ENCODE measurements at regions not wholly inside any gene's neighbourhood (a gene's known extent, or its start where the extent isn't known, plus 50 kb on each side); places are given as distances from the start of the nearest gene placed in this dataset.

DNA sequence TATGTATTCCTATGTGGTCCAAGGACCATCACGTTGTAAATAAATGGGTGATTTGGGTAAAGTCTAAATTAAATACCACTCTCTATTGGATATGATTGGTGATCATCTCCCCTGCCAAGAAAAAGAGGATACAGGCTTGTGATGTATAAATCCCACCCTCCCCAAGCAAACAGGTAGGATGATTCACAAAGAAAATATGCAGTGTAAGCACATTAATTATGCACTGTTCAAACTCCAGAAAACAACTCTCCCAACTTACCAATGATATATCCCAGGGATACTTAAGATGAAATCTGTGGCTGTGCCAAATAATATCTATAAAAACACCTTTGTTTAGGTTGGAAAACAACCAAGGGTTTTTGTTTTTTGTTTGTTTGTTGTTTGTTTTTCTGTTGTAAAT, 795.9 kb downstream of the XPNPEP1 start:
- H3K4me1 ChIP-seq (ENCODE audit: control insufficient read depth, insufficient read depth, low read length): no peaks in the 10 kb centered on the region
- no peaks in the 10 kb centered on the region for H3K27me3 ChIP-seq (ENCODE audit: control insufficient read depth in 1 of 2, insufficient read depth in 2 of 2, low read length in 2 of 2)
- H3K27ac ChIP-seq (ENCODE audit: low read length): no peak overlapping the region
- H3K36me3 ChIP-seq (ENCODE audit: control insufficient read depth in 2 of 2, insufficient read depth in 2 of 2, low read length in 2 of 2): no peaks in the 10 kb centered on the region
- H3K9me3 ChIP-seq (ENCODE audit: control insufficient read depth in 2 of 2, low read length in 2 of 2): no peaks in the 10 kb centered on the region
- H3K4me3 ChIP-seq (ENCODE audit: low read length in 2 of 2): no peak overlapping the region
- no peak overlapping the region for H3K9ac ChIP-seq (ENCODE audit: low read length in 2 of 2)

DNA sequence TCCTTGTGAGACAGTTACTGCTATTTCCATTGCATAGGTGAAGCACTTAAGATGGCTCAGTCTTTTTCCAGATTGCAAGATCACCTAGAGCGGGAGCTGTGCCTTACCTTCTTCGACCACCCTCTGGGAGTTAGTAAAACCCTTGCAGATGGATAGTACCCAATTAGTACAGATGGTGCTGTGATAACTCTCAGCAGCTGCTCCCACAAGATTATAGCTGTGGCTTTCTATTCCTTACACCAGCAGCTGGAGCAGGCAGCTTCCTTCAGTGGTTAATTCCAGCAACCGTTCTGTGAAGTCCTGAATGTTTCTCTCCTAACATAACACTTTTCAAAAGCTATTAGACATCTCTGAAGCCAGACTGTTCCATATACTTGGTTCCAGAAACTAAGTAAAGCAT, 796.8 kb downstream of the XPNPEP1 start:
- no peaks in the 10 kb centered on the region for H3K36me3 ChIP-seq (ENCODE audit: control insufficient read depth in 2 of 2, insufficient read depth in 2 of 2, low read length in 2 of 2)
- no peaks in the 10 kb centered on the region for H3K9me3 ChIP-seq (ENCODE audit: control insufficient read depth in 2 of 2, low read length in 2 of 2)
- no peaks in the 10 kb centered on the region for H3K27me3 ChIP-seq (ENCODE audit: control insufficient read depth in 1 of 2, insufficient read depth in 2 of 2, low read length in 2 of 2)
- H3K9ac ChIP-seq (ENCODE audit: low read length in 2 of 2): no peak overlapping the region
- no peak overlapping the region for H3K4me3 ChIP-seq (ENCODE audit: low read length in 2 of 2)
- no peak overlapping the region for H3K27ac ChIP-seq (ENCODE audit: low read length)
- no peaks in the 10 kb centered on the region for H3K4me1 ChIP-seq (ENCODE audit: control insufficient read depth, insufficient read depth, low read length)

DNA sequence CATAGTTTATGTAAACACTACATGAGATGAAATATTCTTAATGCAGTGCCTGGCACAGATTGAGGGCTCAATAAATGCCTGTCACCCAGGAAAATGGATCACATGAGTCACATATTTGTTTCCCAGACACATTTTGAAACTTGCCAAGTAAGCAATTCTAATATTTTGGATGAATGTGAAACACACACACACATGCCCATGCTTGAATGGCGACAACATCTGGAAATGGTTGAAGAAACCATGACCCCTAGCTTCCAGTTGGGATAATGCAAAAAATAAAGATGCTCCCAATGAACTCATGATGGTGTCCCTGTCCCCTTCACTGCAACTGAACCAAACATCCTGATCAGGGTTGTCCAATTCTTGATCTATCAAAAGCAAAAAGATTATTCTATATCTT, 797.3 kb downstream of the XPNPEP1 start:
- Histone ChIP-seq H3K27ac (ENCODE audit: low read length) (no peak overlapping the region), H3K4me3 (ENCODE audit: low read length in 2 of 2) (no peak overlapping the region), H3K9ac (ENCODE audit: low read length in 2 of 2) (no peak overlapping the region), H3K27me3 (ENCODE audit: control insufficient read depth in 1 of 2, insufficient read depth in 2 of 2, low read length in 2 of 2) (no peaks in the 10 kb centered on the region), H3K4me1 (ENCODE audit: control insufficient read depth, insufficient read depth, low read length) (no peaks in the 10 kb centered on the region), H3K36me3 (ENCODE audit: control insufficient read depth in 2 of 2, insufficient read depth in 2 of 2, low read length in 2 of 2) (no peaks in the 10 kb centered on the region), H3K9me3 (ENCODE audit: control insufficient read depth in 2 of 2, low read length in 2 of 2) (no peaks in the 10 kb centered on the region)

DNA sequence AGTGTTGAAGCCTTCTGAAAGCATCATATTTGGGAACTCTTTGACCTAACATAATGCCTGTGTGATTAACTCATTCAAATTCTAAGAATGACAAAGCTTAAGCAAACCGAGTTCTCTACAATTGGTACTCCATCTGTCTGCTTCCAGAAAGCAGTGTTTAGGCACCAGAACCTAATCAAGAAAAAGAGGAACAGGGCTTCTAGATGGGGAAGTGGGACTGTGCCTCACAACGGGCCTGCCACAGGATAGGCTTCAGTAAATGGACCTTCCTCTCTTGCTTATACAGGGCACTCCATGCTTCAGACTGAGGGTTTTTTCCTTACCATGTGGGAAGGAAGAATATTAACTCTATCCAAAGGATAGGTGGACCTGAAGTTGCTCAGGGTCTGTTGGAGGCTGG, 808.1 kb downstream of the XPNPEP1 start:
- H3K4me1 ChIP-seq (ENCODE audit: control insufficient read depth, insufficient read depth, low read length): no peaks in the 10 kb centered on the region
- no peak overlapping the region for H3K4me3 ChIP-seq (ENCODE audit: low read length in 2 of 2)
- H3K27ac ChIP-seq (ENCODE audit: low read length): no peak overlapping the region
- H3K9ac ChIP-seq (ENCODE audit: low read length in 2 of 2): no peak overlapping the region
- no peaks in the 10 kb centered on the region for H3K27me3 ChIP-seq (ENCODE audit: control insufficient read depth in 1 of 2, insufficient read depth in 2 of 2, low read length in 2 of 2)
- peaks cover 3 to 7% of the 10 kb centered on the region in 2 donors for H3K9me3 ChIP-seq (ENCODE audit: control insufficient read depth in 2 of 2, low read length in 2 of 2)
- H3K36me3 ChIP-seq (ENCODE audit: control insufficient read depth in 2 of 2, insufficient read depth in 2 of 2, low read length in 2 of 2): no peaks in the 10 kb centered on the region

DNA sequence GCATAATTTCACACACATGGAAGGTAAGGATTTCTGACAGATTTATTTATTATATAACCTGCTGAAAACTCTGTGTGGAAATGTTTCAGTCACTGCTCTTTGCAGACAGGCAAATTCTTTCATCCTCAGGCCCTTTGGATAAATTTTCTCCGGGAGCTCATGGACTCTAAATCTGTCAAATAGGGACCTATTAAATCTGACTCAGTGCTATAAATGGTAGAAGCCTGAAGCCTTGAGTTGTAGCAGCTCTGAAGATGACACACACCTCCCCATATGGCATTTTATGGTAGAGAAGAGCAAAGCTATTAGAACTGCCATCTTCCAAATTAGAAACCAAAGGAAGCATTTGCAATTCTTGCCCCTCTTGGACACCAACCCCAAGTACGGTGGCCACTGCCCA, 808.7 kb downstream of the XPNPEP1 start:
- H3K9ac ChIP-seq (ENCODE audit: low read length in 2 of 2): no peak overlapping the region
- H3K27ac ChIP-seq (ENCODE audit: low read length): no peak overlapping the region

DNA sequence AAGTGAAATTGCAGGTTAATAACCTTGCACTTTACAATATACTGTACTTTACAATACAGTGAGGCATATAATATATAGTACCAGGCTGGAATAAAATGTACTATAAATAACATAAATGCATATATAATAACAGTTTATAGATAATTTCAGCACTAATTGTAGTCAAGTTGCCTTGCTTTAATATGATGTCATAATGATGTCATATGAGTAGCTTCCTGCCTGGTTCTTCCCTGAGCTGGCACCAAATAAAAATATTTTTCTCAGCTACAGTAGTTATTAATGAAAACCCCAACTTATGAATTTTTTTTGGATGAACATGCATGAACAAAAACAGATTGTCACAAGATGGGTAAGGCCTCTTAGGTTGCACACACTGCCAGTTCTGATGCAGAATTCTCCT, 816.7 kb downstream of the XPNPEP1 start:
- no peaks in the 10 kb centered on the region for H3K4me1 ChIP-seq (ENCODE audit: control insufficient read depth, insufficient read depth, low read length)

More for the DNA sequence above, 808.7 kb downstream of the XPNPEP1 start:
- H3K27me3 ChIP-seq (ENCODE audit: control insufficient read depth in 1 of 2, insufficient read depth in 2 of 2, low read length in 2 of 2): no peaks in the 10 kb centered on the region
- no peaks in the 10 kb centered on the region for H3K36me3 ChIP-seq (ENCODE audit: control insufficient read depth in 2 of 2, insufficient read depth in 2 of 2, low read length in 2 of 2)
- no peaks in the 10 kb centered on the region for H3K4me1 ChIP-seq (ENCODE audit: control insufficient read depth, insufficient read depth, low read length)
- peaks cover 3 to 7% of the 10 kb centered on the region in 2 donors for H3K9me3 ChIP-seq (ENCODE audit: control insufficient read depth in 2 of 2, low read length in 2 of 2)
- H3K4me3 ChIP-seq (ENCODE audit: low read length in 2 of 2): no peak overlapping the region

DNA sequence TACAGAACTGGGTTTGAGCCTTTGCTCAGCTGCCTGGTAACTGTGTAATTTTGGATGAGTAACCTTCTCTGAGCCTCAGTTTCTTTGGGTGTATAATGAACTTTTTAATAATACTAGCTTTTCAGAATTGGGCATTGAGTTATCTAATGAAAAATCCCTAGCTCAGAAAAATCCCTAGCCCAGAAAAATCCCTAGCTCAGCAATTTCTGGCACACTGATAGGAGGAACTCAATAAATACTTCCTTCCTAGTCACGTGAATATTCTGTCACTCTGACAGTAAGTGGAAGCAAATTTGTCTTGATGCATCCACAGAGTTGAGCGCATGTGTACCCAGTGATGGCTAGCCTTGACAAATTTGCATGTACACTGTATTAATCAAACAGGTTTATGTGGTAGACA, 817.6 kb downstream of the XPNPEP1 start:
- Histone ChIP-seq H3K9me3 (ENCODE audit: control insufficient read depth in 2 of 2, low read length in 2 of 2) (no peaks in the 10 kb centered on the region), H3K9ac (ENCODE audit: low read length in 2 of 2) (no peak overlapping the region), H3K4me3 (ENCODE audit: low read length in 2 of 2) (no peak overlapping the region), H3K36me3 (ENCODE audit: control insufficient read depth in 2 of 2, insufficient read depth in 2 of 2, low read length in 2 of 2) (no peaks in the 10 kb centered on the region), H3K27me3 (ENCODE audit: control insufficient read depth in 1 of 2, insufficient read depth in 2 of 2, low read length in 2 of 2) (no peaks in the 10 kb centered on the region), H3K4me1 (ENCODE audit: control insufficient read depth, insufficient read depth, low read length) (no peaks in the 10 kb centered on the region), H3K27ac (ENCODE audit: low read length) (no peak overlapping the region)

More for the DNA sequence above, 816.7 kb downstream of the XPNPEP1 start:
- no peaks in the 10 kb centered on the region for H3K36me3 ChIP-seq (ENCODE audit: control insufficient read depth in 2 of 2, insufficient read depth in 2 of 2, low read length in 2 of 2)
- no peak overlapping the region for H3K4me3 ChIP-seq (ENCODE audit: low read length in 2 of 2)
- H3K27me3 ChIP-seq (ENCODE audit: control insufficient read depth in 1 of 2, insufficient read depth in 2 of 2, low read length in 2 of 2): no peaks in the 10 kb centered on the region
- H3K9ac ChIP-seq (ENCODE audit: low read length in 2 of 2): no peak overlapping the region
- no peak overlapping the region for H3K27ac ChIP-seq (ENCODE audit: low read length)
- H3K9me3 ChIP-seq (ENCODE audit: control insufficient read depth in 2 of 2, low read length in 2 of 2): no peaks in the 10 kb centered on the region

DNA sequence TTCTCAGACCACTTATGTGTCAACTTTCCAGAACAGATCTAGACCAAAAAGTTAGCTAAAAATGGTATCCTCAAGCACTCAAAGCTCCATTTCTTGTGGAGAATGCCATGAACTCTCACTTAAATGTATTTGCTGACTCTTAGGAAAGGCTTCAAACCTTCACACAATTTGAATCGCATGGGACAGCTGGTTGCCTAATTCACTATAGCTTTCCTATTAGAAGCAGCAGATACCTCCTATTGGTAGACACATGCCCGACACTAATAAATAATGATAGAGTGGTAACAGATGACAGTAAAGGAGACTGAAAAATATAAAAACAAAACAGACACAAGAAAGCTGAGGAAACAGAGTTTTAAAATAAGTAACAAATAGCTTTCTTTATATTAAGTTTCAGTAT, 818.5 kb downstream of the XPNPEP1 start:
- H3K9me3 ChIP-seq (ENCODE audit: control insufficient read depth in 2 of 2, low read length in 2 of 2): no peaks in the 10 kb centered on the region
- H3K27me3 ChIP-seq (ENCODE audit: control insufficient read depth in 1 of 2, insufficient read depth in 2 of 2, low read length in 2 of 2): no peaks in the 10 kb centered on the region
- H3K9ac ChIP-seq (ENCODE audit: low read length in 2 of 2): no peak overlapping the region
- H3K27ac ChIP-seq (ENCODE audit: low read length): no peak overlapping the region
- no peak overlapping the region for H3K4me3 ChIP-seq (ENCODE audit: low read length in 2 of 2)
- H3K4me1 ChIP-seq (ENCODE audit: control insufficient read depth, insufficient read depth, low read length): no peaks in the 10 kb centered on the region
- H3K36me3 ChIP-seq (ENCODE audit: control insufficient read depth in 2 of 2, insufficient read depth in 2 of 2, low read length in 2 of 2): no peaks in the 10 kb centered on the region

DNA sequence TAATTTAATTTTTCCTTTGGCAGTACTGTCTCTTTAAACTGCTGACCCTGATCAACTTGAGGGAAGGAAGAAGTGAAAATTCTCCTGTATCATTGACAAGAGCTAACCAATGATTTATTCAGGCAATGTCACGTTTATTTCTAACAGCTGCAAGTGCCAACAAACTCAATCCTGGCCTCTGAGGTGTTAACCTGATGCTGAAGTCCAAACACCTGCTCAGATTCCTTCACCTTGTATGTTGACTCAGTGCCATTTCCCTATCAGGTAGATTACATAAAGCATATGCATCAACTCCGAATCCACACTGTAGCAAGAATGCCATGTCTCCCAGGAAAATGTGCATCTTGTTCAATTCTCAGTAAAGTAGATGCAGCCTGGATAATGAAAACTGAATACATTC, 820.0 kb downstream of the XPNPEP1 start:
- H3K4me1 ChIP-seq (ENCODE audit: control insufficient read depth, insufficient read depth, low read length): no peaks in the 10 kb centered on the region
- no peak overlapping the region for H3K9ac ChIP-seq (ENCODE audit: low read length in 2 of 2)
- H3K27ac ChIP-seq (ENCODE audit: low read length): no peak overlapping the region
- no peaks in the 10 kb centered on the region for H3K9me3 ChIP-seq (ENCODE audit: control insufficient read depth in 2 of 2, low read length in 2 of 2)
- H3K27me3 ChIP-seq (ENCODE audit: control insufficient read depth in 1 of 2, insufficient read depth in 2 of 2, low read length in 2 of 2): no peaks in the 10 kb centered on the region
- no peaks in the 10 kb centered on the region for H3K36me3 ChIP-seq (ENCODE audit: control insufficient read depth in 2 of 2, insufficient read depth in 2 of 2, low read length in 2 of 2)
- no peak overlapping the region for H3K4me3 ChIP-seq (ENCODE audit: low read length in 2 of 2)

DNA sequence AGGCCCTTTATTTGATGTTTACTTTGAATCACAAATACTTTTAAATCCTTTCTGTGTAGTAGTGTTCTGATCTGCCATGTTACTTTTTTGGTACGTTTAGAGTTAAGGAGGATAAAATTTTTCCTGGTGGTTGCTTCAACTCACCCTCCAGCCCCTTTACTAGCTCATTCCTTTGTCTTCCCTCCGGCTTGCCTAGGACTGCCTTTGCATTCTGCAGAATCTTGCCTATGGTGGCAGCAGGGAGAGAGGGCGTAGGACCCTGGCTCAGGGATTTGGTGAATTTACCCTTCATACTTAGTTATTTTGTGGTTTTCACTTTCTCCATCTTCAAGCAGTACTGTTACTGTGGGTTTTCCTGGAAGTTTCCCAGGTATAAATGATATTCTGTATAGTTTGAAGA, 833.5 kb downstream of the XPNPEP1 start:
- Histone ChIP-seq H3K4me1 (ENCODE audit: control insufficient read depth, insufficient read depth, low read length) (no peaks in the 10 kb centered on the region), H3K4me3 (ENCODE audit: low read length in 2 of 2) (no peak overlapping the region), H3K9ac (ENCODE audit: low read length in 2 of 2) (no peak overlapping the region), H3K9me3 (ENCODE audit: control insufficient read depth in 2 of 2, low read length in 2 of 2) (peaks cover 0 to 2% of the 10 kb centered on the region in 2 donors), H3K36me3 (ENCODE audit: control insufficient read depth in 2 of 2, insufficient read depth in 2 of 2, low read length in 2 of 2) (no peaks in the 10 kb centered on the region), H3K27me3 (ENCODE audit: control insufficient read depth in 1 of 2, insufficient read depth in 2 of 2, low read length in 2 of 2) (no peaks in the 10 kb centered on the region), H3K27ac (ENCODE audit: low read length) (no peak overlapping the region)

DNA sequence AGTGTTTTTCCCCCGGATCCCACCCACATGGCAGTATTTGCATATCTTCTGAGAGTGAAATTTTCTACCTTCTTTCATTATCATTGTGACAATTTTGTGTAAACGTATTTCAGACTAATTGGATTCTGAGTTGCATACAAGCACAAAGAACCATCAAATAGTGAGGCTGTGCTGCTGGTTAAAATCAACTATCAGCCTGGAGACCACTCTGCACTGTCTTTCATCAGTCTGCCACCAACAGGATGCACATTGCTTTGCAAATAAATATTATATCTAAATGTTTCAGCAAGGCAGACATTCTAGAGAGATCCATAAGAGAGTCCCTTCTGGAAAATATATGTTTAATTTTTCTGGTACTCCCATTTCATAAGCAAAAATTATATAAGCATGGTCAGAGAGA, 851.8 kb downstream of the XPNPEP1 start:
- Histone ChIP-seq H3K4me3 (ENCODE audit: low read length in 2 of 2) (no peak overlapping the region), H3K9ac (ENCODE audit: low read length in 2 of 2) (no peak overlapping the region), H3K27ac (ENCODE audit: low read length) (no peak overlapping the region), H3K27me3 (ENCODE audit: control insufficient read depth in 1 of 2, insufficient read depth in 2 of 2, low read length in 2 of 2) (no peaks in the 10 kb centered on the region), H3K36me3 (ENCODE audit: control insufficient read depth in 2 of 2, insufficient read depth in 2 of 2, low read length in 2 of 2) (no peaks in the 10 kb centered on the region), H3K4me1 (ENCODE audit: control insufficient read depth, insufficient read depth, low read length) (no peaks in the 10 kb centered on the region), H3K9me3 (ENCODE audit: control insufficient read depth in 2 of 2, low read length in 2 of 2) (no peaks in the 10 kb centered on the region)

DNA sequence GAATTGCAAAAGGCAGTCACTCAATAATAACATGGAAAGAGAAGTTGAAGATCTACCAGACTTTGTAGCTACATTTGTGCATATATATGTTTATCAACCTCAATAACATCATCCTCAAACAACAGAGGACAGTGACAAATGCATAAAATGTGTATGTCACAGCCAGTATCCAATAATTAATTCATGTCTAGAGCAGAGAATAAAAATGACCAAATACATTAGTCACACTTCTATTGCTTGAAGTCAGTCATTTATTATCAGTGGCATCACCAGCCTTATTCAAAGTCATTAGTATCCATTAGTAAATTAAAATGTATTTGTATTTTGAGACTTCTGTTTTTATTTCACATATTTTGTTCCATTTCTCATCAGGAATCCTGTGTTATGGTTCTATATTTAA, 852.8 kb downstream of the XPNPEP1 start:
- Histone ChIP-seq H3K9ac (ENCODE audit: low read length in 2 of 2) (no peak overlapping the region), H3K27me3 (ENCODE audit: control insufficient read depth in 1 of 2, insufficient read depth in 2 of 2, low read length in 2 of 2) (no peaks in the 10 kb centered on the region), H3K4me3 (ENCODE audit: low read length in 2 of 2) (no peak overlapping the region), H3K4me1 (ENCODE audit: control insufficient read depth, insufficient read depth, low read length) (no peaks in the 10 kb centered on the region), H3K27ac (ENCODE audit: low read length) (no peak overlapping the region), H3K9me3 (ENCODE audit: control insufficient read depth in 2 of 2, low read length in 2 of 2) (no peaks in the 10 kb centered on the region), H3K36me3 (ENCODE audit: control insufficient read depth in 2 of 2, insufficient read depth in 2 of 2, low read length in 2 of 2) (no peaks in the 10 kb centered on the region)

Measured in stomach smooth muscle (tissue), 2 donors.